SJSA1 (cell line): ENCODE measurements at regions not wholly inside any gene's neighbourhood (a gene's known extent, or its start where the extent isn't known, plus 50 kb on each side); places are given as distances from the start of the nearest gene placed in this dataset.

ENCODE experiments used
- DNase-seq, 2 experiments: peaks; one replicate each; pipeline ENCODE4 v3.0.0-alpha.2; 2015 to 2020; ENCODE audit warnings: low spot score in 2 of 2, low read depth in 1 of 2
- H3K27ac ChIP-seq: fragments of 250-450 bp; sonication (Bioruptor Pico); 2 replicates; pipeline ENCODE4 v1.5.1; 2020; ENCODE audit warnings: mild to moderate bottlenecking, moderate library complexity
- H3K27me3 ChIP-seq: fragments of 250-450 bp; sonication (Bioruptor Pico); replicated peaks from 2 replicates; pipeline ENCODE4 v1.5.1; 2020; ENCODE audit warnings: mild to moderate bottlenecking, moderate library complexity
- H3K36me3 ChIP-seq: fragments of 250-450 bp; sonication (Bioruptor Pico); 2 replicates; pipeline ENCODE4 v1.5.1; 2020; ENCODE audit warnings: mild to moderate bottlenecking
- H3K4me1 ChIP-seq: fragments of 250-450 bp; sonication (Bioruptor Pico); replicated peaks from 2 replicates; pipeline ENCODE4 v1.6.1; 2021; ENCODE audit warnings: mild to moderate bottlenecking
- H3K4me3 ChIP-seq: fragments of 250-450 bp; sonication (Bioruptor Pico); 2 replicates; pipeline ENCODE4 v1.5.1; 2020; ENCODE audit warnings: mild to moderate bottlenecking
- H3K9me3 ChIP-seq: fragments of 250-450 bp; sonication (Bioruptor Pico); replicated peaks from 2 replicates; pipeline ENCODE4 v1.5.1; 2020; ENCODE audit warnings: mild to moderate bottlenecking

DNA sequence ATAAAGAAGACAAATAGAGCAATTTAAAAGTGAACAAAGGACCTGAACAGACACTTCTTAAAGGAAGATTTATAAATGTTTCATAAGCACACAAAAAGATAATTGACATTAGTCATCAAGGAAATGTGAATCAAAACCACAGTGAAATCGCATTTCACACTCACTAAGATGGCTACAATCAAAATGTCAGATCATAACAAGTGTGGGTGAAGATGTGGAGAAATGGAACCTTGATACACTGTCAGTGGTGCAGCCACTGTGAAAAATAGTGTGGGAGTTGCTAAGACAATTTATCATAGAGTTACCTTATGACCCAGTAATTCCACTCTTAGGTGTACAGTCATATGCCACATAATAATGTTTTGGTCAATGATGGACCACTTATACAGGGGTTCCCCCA lies 54.5 kb upstream of the HTR4 start:
- H3K27me3 ChIP-seq: no peaks in the 10 kb centered on the region
- no peaks in the 10 kb centered on the region for H3K36me3 ChIP-seq
- H3K4me3 ChIP-seq: no peak overlapping the region
- no peak for DNase-seq
- no peak overlapping the region for H3K27ac ChIP-seq
- no peaks in the 10 kb centered on the region for H3K4me1 ChIP-seq
- H3K9me3 ChIP-seq: no peaks in the 10 kb centered on the region

DNA sequence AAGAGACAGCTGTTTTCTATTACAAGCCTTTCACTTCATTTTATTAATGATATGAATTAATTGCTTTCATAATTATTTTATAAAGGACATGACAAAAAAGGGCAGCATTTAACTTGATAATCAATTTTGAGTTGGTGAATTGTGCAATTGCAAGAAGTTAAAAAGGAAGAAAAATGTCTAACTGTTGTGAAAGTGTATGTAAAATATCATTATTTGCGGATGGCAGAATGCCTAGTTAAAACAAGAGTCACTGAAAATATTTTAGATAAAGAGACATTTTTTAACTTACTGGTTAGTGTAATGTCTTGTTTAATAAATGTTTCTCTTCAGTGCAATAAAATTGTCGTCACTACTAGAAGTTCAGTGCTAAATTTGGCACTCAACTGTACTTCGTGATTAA lies 57.6 kb upstream of the HTR4 start:
- Histone ChIP-seq H3K9me3 (no peaks in the 10 kb centered on the region), H3K27ac (no peak overlapping the region), H3K4me3 (no peak overlapping the region), H3K27me3 (no peaks in the 10 kb centered on the region), H3K36me3 (no peaks in the 10 kb centered on the region), H3K4me1 (no peaks in the 10 kb centered on the region)
- no peak for DNase-seq

DNA sequence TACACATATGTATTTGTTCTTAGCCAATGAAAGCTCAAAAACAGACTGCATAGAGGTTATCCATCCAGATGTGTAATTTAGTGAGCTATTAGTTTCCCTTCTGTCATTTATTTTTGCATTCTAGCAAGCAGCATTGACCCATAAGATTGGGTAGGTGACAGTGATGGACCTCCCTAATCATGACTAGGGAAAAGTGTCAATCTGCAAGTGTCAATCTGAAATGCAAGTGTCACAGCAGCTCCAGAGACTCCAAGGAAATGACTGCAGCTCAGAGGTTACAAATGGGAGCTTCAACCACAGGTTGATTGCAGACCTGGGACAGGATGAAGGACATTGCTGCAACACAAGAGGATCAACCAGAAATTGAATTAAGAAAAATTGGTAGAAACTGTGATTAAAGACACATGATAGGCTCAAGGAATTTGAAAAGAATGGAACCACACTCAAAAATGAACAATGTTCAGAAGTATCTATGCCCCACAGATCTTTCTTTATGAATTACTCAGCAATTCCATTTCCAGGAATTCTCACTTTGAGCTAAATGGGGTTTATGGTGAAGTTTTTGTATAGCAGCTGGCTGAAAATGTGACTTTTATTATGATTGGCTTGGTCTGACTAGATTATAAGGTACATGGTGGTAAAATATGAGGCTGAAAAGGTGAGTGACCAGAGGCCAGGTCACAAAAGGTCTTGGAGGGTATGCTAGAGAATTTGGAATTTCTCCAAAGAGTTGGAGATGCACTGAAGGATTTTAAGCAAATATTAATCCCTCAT lies 59.6 kb upstream of the HTR4 start:
- no peaks in the 10 kb centered on the region for H3K4me1 ChIP-seq
- no peaks in the 10 kb centered on the region for H3K36me3 ChIP-seq
- no peak for DNase-seq
- no peak overlapping the region for H3K27ac ChIP-seq
- no peak overlapping the region for H3K4me3 ChIP-seq
- H3K27me3 ChIP-seq: peaks cover 14% of the 10 kb centered on the region
- H3K9me3 ChIP-seq: no peaks in the 10 kb centered on the region

DNA sequence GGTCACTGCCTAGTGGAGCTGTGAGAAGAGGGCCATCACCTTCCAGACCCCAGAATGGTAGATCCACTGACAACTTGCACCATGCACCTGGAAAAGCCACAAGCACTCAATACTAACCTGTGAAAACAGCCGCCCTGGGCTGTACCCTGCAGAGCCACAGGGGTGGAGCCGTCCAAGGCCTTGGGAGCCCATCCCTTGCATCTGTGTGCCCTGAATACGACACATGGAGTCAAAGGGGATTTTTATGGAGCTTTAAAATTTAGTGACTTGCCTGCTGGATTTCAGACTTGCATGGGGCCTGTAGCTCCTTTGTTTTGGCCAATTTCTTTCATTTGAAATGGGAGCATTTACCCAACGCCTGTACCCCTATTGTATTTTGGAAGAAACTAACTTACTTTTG lies 62.4 kb upstream of the HTR4 start:
- Histone ChIP-seq H3K36me3 (no peaks in the 10 kb centered on the region), H3K4me1 (no peaks in the 10 kb centered on the region), H3K27me3 (peaks cover 36% of the 10 kb centered on the region), H3K27ac (no peak overlapping the region), H3K9me3 (no peaks in the 10 kb centered on the region), H3K4me3 (no peak overlapping the region)
- DNase-seq: no peak

DNA sequence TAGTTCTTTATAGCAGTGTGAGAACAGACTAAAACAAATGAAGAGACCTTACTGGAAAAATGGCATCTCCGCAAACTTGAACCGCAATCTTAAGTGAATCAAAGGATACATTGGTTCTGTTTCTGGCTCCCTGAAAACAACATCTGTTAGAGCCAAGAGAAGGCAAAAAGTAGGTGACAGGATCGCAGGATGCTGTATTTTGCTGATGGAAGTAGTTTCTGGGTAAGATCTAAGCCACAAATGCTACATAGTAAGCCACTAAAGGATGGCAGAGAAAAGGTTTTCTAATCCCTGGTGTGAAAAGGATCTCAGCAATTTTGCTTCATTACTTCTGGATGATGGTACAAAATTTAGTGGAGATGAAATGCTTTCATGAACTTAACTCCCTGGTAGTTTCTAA lies 63.3 kb upstream of the HTR4 start:
- Histone ChIP-seq H3K27me3 (peaks cover 44% of the 10 kb centered on the region), H3K27ac (no peak overlapping the region), H3K9me3 (no peaks in the 10 kb centered on the region), H3K4me3 (no peak overlapping the region), H3K36me3 (no peaks in the 10 kb centered on the region), H3K4me1 (no peaks in the 10 kb centered on the region)
- DNase-seq: no peak

DNA sequence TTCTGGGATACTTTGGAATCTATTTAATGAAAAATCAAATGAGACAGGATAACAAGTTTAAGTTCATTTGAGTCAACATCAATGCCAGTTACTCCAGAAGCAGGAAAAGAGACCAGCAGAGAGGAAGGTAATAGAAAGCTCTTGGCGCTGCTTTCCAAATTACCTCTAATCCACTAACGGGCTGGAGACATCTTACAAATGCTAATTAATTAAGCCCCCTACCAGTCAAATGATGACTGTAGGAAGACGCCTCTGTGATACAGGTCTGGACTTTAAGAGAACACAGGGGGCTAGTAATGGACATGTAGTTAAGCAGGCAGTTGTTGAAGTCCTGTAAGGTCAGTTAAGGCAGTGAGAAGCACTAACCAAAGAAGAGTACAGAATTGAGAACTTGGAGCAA lies 65.3 kb upstream of the HTR4 start:
- no peaks in the 10 kb centered on the region for H3K9me3 ChIP-seq
- no peak overlapping the region for H3K27ac ChIP-seq
- H3K4me1 ChIP-seq: no peaks in the 10 kb centered on the region
- H3K4me3 ChIP-seq: no peak overlapping the region
- H3K36me3 ChIP-seq: no peaks in the 10 kb centered on the region
- no peak for DNase-seq
- H3K27me3 ChIP-seq: peaks cover 59% of the 10 kb centered on the region

DNA sequence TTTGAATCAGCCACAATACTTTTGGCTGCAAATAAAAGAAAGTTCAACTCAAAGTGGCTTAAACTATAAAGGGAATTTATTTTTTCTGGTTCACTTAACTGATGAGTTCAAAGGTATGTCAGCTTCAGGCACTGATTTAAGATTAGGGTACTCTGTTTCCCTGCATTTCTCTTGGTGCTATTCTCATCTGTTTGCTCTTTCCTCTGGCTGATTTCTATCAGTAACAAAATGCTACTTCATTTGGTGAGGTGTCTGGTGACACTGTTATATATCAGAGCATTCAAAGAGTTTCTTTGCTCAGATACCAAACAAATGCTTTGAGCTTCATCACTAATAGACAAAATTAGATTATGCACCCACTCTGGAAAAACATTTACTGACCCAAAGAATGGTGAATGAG lies 65.9 kb upstream of the HTR4 start:
- H3K27ac ChIP-seq: no peak overlapping the region
- H3K4me1 ChIP-seq: no peaks in the 10 kb centered on the region
- no peaks in the 10 kb centered on the region for H3K36me3 ChIP-seq
- no peak overlapping the region for H3K4me3 ChIP-seq
- no peaks in the 10 kb centered on the region for H3K9me3 ChIP-seq
- peaks cover 63% of the 10 kb centered on the region for H3K27me3 ChIP-seq
- DNase-seq: no peak

DNA sequence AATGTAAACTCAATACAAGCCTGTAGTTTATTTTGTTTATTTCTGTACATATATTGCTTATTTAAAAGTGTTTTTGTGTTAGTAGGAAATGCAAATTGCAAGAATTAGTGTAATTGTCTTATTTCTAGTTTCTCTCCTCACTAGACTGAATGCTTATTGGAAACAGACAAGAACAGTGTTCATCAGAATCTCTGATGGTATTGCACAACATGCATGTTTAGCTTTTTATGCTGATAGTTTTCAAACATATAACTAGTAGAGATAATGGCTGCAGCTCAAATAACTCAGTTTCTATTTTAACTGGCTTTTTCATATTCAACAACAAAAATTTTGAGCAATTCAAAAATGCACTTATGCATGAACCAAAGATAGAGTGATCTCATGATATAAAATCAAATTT lies 68.8 kb upstream of the HTR4 start:
- Histone ChIP-seq H3K4me1 (no peaks in the 10 kb centered on the region), H3K27ac (no peak overlapping the region), H3K4me3 (no peak overlapping the region), H3K9me3 (no peaks in the 10 kb centered on the region), H3K27me3 (peaks cover 64% of the 10 kb centered on the region), H3K36me3 (no peaks in the 10 kb centered on the region)
- no peak for DNase-seq

DNA sequence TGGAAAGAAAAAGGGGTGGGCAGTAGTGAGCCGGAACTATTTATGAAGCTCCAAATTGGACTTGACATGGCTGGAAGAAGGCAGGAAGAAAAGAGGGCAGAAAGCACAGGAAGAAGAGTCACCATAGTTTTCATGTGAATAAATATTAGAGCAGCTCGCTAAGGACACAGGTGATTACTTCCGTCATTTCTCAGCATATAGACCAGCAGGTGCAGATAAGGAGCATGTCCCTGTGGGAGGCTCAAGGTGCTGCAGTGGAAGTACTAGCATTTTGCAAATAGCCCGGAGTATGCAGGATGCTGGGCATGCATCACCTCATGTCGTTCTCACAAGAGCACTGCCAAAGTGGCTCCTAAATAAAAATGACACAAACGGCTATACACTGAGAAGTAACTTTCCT lies 71.3 kb upstream of the HTR4 start:
- H3K4me3 ChIP-seq: no peak overlapping the region
- H3K27ac ChIP-seq: no peak overlapping the region
- H3K4me1 ChIP-seq: peaks cover 8% of the 10 kb centered on the region

DNA sequence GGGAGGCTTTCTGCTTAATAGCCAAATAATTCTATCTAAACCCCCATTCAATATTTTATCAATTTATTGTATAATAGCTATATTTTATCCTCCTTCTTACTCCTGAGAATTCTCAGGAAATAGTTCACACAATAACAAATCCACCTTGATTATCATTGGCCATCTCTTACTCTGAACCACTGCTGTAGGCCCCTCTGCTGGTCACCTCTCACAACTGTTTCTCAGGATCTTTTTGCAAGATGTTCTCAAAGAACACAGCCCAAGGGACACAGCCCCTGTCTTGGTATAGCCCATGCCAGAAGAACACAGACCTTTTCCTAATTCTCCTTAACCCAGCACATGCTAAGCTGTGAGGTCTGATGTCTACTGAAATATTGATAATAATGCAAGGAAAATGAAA lies 74.9 kb upstream of the HTR4 start:
- H3K27ac ChIP-seq: no peak overlapping the region
- no peak for DNase-seq
- peaks cover 14% of the 10 kb centered on the region for H3K27me3 ChIP-seq
- H3K36me3 ChIP-seq: no peaks in the 10 kb centered on the region
- H3K9me3 ChIP-seq: no peaks in the 10 kb centered on the region
- no peak overlapping the region for H3K4me3 ChIP-seq
- H3K4me1 ChIP-seq: peaks cover 37% of the 10 kb centered on the region

More for the DNA sequence above, 71.3 kb upstream of the HTR4 start:
- Histone ChIP-seq H3K36me3 (no peaks in the 10 kb centered on the region), H3K9me3 (no peaks in the 10 kb centered on the region), H3K27me3 (peaks cover 40% of the 10 kb centered on the region)
- no peak for DNase-seq

DNA sequence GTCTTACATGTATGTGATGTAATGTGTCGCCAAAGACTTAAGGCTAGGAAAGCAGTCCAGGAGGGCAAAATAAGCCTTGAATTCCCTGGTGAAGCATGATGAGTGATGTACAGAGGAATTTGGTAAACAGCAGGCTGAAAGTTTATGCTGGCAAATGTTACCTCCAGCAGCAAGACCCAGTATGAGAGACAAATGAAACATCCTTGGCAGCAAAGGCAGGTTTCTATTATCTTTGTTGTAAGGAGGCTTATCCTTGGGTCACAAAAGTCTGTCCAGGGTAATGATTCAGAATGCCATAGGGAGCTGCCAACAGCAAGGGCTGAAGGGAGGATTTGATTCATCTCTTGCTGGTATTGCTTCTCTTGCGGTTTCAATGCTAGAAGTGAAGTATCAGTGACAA lies 75.9 kb upstream of the HTR4 start:
- H3K36me3 ChIP-seq: no peaks in the 10 kb centered on the region
- peaks cover 8% of the 10 kb centered on the region for H3K27me3 ChIP-seq
- no peak overlapping the region for H3K4me3 ChIP-seq
- no peaks in the 10 kb centered on the region for H3K9me3 ChIP-seq
- H3K27ac ChIP-seq: no peak overlapping the region
- peak in 1 of 2 experiments; percentile 44 for DNase-seq
- H3K4me1 ChIP-seq: peaks cover 48% of the 10 kb centered on the region

DNA sequence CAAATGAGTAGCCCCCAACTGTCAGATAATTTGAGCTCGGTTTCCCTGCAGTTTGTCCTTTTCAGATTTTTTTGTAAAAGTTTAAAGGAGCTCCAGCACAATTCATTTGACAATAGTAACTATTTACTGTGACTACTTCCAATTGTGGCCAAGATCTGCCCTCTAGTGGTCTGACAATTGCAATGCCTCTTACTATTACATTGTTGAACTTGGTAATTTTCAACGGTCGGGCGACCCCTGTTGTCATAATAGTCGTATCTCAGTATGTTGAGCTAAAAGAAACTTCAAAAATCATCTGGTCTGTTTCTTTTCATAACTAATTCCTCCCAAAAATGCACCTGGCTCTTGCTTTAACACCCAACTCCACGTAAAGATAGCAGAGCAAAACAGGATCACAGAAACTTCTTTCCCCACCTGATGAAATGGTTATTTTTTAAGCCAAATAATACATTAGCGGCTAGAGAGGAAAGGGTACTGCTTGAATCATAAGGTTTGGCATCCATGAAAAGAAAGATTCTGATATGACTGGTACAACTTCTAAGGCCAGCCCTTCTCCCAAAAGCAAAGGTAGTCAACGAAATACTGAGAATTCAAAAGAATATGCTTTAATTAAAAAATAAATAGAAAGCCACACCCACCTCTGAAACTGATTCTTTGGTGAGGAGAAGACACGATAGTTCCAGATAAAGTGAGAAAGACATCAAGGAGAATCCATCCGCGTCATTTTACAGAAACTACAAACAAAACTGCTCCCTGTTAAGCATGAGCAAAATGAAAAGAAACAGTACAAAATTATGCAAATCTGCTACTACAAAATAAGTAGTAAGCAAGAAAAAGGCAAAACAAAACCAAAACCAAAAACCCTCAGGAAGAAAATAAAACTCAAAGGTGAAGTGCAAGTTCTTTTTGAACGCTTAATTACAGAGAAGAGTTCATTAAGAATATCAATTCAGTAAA lies 76.9 kb upstream of the HTR4 start:
- Histone ChIP-seq H3K27ac (no peak overlapping the region), H3K4me1 (peaks cover 56% of the 10 kb centered on the region), H3K27me3 (peaks cover 8% of the 10 kb centered on the region), H3K36me3 (no peaks in the 10 kb centered on the region), H3K4me3 (peak overlapping the region; percentile 2; the same call in 1 of the 2 replicates), H3K9me3 (no peaks in the 10 kb centered on the region)
- peak; percentile 75 to 85 for DNase-seq

DNA sequence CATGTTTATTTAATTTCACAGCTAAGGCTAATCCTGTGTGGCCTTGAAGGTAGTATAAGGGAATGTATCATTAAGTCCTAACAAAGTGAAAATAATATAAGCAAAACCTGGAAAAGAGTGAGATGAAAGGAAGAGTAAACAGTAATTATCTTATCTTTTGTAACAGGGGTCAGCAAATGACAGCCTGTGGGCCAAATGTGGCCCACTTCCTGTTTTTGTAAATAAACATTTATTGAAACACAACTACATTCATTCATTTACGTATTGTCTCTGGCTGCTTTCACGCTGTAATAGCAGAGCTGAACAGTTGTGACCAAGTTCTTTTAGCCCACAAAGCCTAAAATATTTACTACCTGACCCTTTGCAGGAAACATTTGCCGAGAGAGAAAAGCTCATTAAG lies 78.4 kb upstream of the HTR4 start:
- H3K4me3 ChIP-seq: no peak overlapping the region
- peak in 1 of 2 experiments; percentile 42 for DNase-seq

More for the DNA sequence above, 78.4 kb upstream of the HTR4 start:
- Histone ChIP-seq H3K27me3 (peaks cover 1% of the 10 kb centered on the region; the same call in 1 of the 2 replicates), H3K27ac (no peak overlapping the region), H3K9me3 (no peaks in the 10 kb centered on the region), H3K36me3 (no peaks in the 10 kb centered on the region), H3K4me1 (peaks cover 56% of the 10 kb centered on the region)
